Naive thymus-derived CD4-positive, alpha-beta T cell (primary cell): ENCODE measurements at regions not wholly inside any gene's neighbourhood (a gene's known extent, or its start where the extent isn't known, plus 50 kb on each side); places are given as distances from the start of the nearest gene placed in this dataset.

Experiments
- ATAC-seq: fragments of 150-1000 bp; cut with Tn5 transposase; 2 replicates; pipeline ENCODE4 v1.10.0; 2021; ENCODE audit warnings: mild to moderate bottlenecking, moderate library complexity
- CTCF ChIA-PET: fragments of 350-600 bp; sonication (Branson Sonifier 250); formaldehyde crosslinking; loops from one replicate; lab custom pipeline; 2021; ENCODE audit warnings: antibody characterized with exemption; lab: Charles Lee
- POLR2A ChIA-PET: fragments of 350-600 bp; sonication (Branson Sonifier 250); formaldehyde crosslinking; loops from one replicate; lab custom pipeline; 2021; ENCODE audit warnings: antibody characterized with exemption, inconsistent platforms; lab: Charles Lee
- DNase-seq, 9 donors: peaks; one replicate each; pipeline versions ENCODE4 v3.0.0 to v3.0.0-alpha.2; 2020 to 2022; ENCODE audit warnings: mixed read lengths in 1 of 9
- H3K27ac ChIP-seq: one replicate; pipeline ENCODE4 v1.7.0; 2013; ENCODE audit warnings: mild to moderate bottlenecking, low read depth, low read length, moderate library complexity
- H3K27me3 ChIP-seq, 2 donors: one replicate each; pipeline ENCODE4 v1.7.0; 2013; ENCODE audit warnings: low read length in 2 of 2, mild to moderate bottlenecking in 2 of 2, moderate library complexity in 2 of 2; ENCODE audit not compliant: control insufficient read depth in 2 of 2, insufficient read depth in 2 of 2
- H3K36me3 ChIP-seq, 3 experiments: 1 replicate in 2 of 3; 2 replicates in 1 of 3; pipeline ENCODE4 v1.7.0; 2013; ENCODE audit warnings: low read length in 3 of 3, mild to moderate bottlenecking in 3 of 3, moderate library complexity in 1 of 3; ENCODE audit not compliant: insufficient read depth in 3 of 3, control insufficient read depth in 2 of 3
- H3K4me1 ChIP-seq, 2 donors: one replicate each; pipeline ENCODE4 v1.7.0; 2013; ENCODE audit warnings: low read length in 2 of 2, mild to moderate bottlenecking in 2 of 2, moderate library complexity in 1 of 2; ENCODE audit not compliant: control insufficient read depth in 2 of 2, insufficient read depth in 2 of 2
- H3K4me3 ChIP-seq: 2 replicates; pipeline ENCODE4 v1.7.0; 2013; ENCODE audit warnings: mild to moderate bottlenecking, low read length
- H3K9me3 ChIP-seq, 3 experiments: 1 replicate in 2 of 3; 2 replicates in 1 of 3; pipeline ENCODE4 v1.7.0; 2013; ENCODE audit warnings: low read length in 3 of 3; ENCODE audit not compliant: control insufficient read depth in 2 of 3
- H3K27ac Mint-ChIP-seq, 9 donors: one replicate each; pipeline ENCODE4 v1.8.0; 2020 to 2022; ENCODE audit warnings: mixed read lengths in 9 of 9, mild to moderate bottlenecking in 8 of 9, moderate library complexity in 5 of 9, inconsistent platforms in 2 of 9
- H3K27me3 Mint-ChIP-seq, 5 donors: one replicate each; pipeline ENCODE4 v1.8.0; 2021 to 2022; ENCODE audit warnings: mixed read lengths in 5 of 5, mild to moderate bottlenecking in 1 of 5
- H3K36me3 Mint-ChIP-seq, 5 donors: one replicate each; pipeline ENCODE4 v1.8.0; 2020 to 2022; ENCODE audit warnings: mixed read lengths in 5 of 5, mild to moderate bottlenecking in 3 of 5, inconsistent platforms in 1 of 5
- H3K4me1 Mint-ChIP-seq, 7 donors: one replicate each; pipeline ENCODE4 v1.8.0; 2020 to 2022; ENCODE audit warnings: mixed read lengths in 7 of 7, mild to moderate bottlenecking in 3 of 7, inconsistent platforms in 1 of 7
- H3K4me3 Mint-ChIP-seq, 10 donors: one replicate each; pipeline ENCODE4 v1.8.0; 2020 to 2022; ENCODE audit warnings: mild to moderate bottlenecking in 10 of 10, mixed read lengths in 10 of 10, moderate library complexity in 6 of 10, inconsistent platforms in 2 of 10
- H3K9me3 Mint-ChIP-seq, 11 donors: one replicate each; pipeline ENCODE4 v1.8.0; 2020 to 2022; ENCODE audit warnings: mixed read lengths in 11 of 11, mild to moderate bottlenecking in 4 of 11, inconsistent platforms in 1 of 11, moderate library complexity in 1 of 11
- intact Hi-C, 2 donors: fragments of 100-400 bp; cut with micrococcal nuclease; formaldehyde crosslinking; loops; one replicate each; pipeline ENCODE4 v1.15.1; 2023

DNA sequence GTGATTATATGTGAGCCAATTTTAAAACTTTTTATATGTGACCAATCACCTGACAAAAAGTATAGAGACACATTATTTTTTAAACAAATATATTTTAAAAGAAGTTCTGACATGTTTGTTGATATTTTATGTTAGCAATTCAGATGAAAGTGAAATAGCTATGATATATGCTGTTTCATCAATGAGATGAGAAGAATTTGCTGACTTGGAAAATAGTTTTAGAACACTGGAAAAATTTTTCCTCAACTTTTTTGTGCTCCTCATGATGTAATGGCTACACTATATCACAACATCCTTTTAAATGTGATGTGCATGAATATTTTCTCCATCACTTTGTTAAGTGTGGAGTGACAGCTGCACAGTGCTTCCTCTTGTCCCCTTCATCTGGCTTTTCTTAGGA lies 434.0 kb downstream of the PLCL1 start:
- no peaks in the 10 kb centered on the region for H3K4me1 Mint-ChIP-seq
- Histone ChIP-seq H3K4me3 (no peak overlapping the region), H3K27me3 (no peaks in the 10 kb centered on the region), H3K4me1 (no peaks in the 10 kb centered on the region), H3K27ac (no peak overlapping the region), H3K9me3 (no peaks in the 10 kb centered on the region), H3K36me3 (no peaks in the 10 kb centered on the region)
- H3K27me3 Mint-ChIP-seq, result peaks cover 6 to 16% (median 10%) of the 10 kb centered on the region in 5 donors
- no peak overlapping the region for H3K27ac Mint-ChIP-seq
- H3K36me3 Mint-ChIP-seq, result peaks cover 0 to 4% (median 0%) of the 10 kb centered on the region in 5 donors
- ATAC-seq, result no peak
- H3K4me3 Mint-ChIP-seq, result no peak overlapping the region
- intact Hi-C loops, result no loop called here
- ChIA-PET CTCF (no interaction called here), POLR2A (no interaction called here)
- DNase-seq, result no peak
- H3K9me3 Mint-ChIP-seq, result no peaks in the 10 kb centered on the region

DNA sequence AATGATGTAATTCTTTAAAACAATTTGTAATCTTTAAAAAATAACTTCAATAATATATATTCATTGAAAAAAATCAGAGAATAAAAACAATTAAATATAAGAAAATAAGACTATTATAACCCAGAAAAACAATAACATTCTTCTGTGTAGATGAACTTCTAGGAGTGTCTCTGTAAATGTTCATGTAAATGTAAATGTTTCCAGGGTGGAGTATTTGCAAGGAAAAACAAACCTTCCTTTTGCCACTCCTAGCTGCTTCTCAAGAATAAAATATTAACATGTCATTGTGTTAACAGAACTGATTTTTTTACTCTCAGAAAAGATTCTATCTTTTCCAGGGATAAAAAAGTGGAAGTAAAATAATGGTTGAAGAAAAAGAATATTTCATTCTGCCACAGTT lies 431.9 kb downstream of the PLCL1 start:
- no peaks in the 10 kb centered on the region for H3K4me1 ChIP-seq
- DNase-seq (no peak), ATAC-seq (no peak)
- Mint-ChIP-seq H3K36me3 (peaks cover 0 to 4% (median 0%) of the 10 kb centered on the region in 5 donors), H3K27ac (no peak overlapping the region), H3K9me3 (no peaks in the 10 kb centered on the region), H3K4me1 (peaks cover 0 to 4% (median 0%) of the 10 kb centered on the region in 7 donors), H3K27me3 (peaks cover 9 to 20% (median 14%) of the 10 kb centered on the region in 5 donors), H3K4me3 (no peak overlapping the region)
- no peaks in the 10 kb centered on the region for H3K36me3 ChIP-seq
- H3K27ac ChIP-seq, result no peak overlapping the region
- no peak overlapping the region for H3K4me3 ChIP-seq
- H3K27me3 ChIP-seq, result no peaks in the 10 kb centered on the region
- ChIA-PET CTCF (no interaction called here), POLR2A (no interaction called here)
- intact Hi-C loops, result no loop called here
- no peaks in the 10 kb centered on the region for H3K9me3 ChIP-seq

DNA sequence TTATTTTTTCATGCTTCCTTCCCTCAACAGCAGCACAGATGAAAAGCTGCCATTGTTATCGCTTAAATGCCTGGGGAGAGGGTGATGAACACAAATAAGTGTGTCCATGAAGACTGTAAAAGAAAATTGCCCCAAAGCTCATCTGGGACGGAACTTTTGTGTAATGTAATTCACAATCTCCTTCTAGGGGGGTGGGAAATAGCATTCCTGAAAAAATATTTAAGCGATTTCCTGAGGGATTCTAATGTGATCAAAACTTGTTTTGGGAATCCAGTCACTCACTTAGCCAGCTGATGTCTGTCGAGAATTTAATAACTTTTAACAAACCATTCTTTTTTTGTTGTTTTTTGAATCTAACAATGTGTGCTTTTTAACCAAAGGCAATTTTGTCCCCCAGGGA lies 427.9 kb downstream of the PLCL1 start:
- DNase-seq (no peak), ATAC-seq (no peak)
- Histone ChIP-seq H3K4me1 (no peaks in the 10 kb centered on the region), H3K36me3 (no peaks in the 10 kb centered on the region), H3K27ac (no peak overlapping the region), H3K4me3 (no peak overlapping the region), H3K27me3 (no peaks in the 10 kb centered on the region), H3K9me3 (no peaks in the 10 kb centered on the region)
- CTCF ChIA-PET, result no interaction called here
- POLR2A ChIA-PET, result no interaction called here
- Mint-ChIP-seq H3K36me3 (peaks cover 0 to 4% (median 0%) of the 10 kb centered on the region in 5 donors), H3K27ac (no peak overlapping the region), H3K4me3 (no peak overlapping the region), H3K27me3 (peaks cover 9 to 22% (median 12%) of the 10 kb centered on the region in 5 donors), H3K9me3 (no peaks in the 10 kb centered on the region), H3K4me1 (peaks cover 0 to 10% (median 5%) of the 10 kb centered on the region in 7 donors)
- intact Hi-C loops, result no loop called here

DNA sequence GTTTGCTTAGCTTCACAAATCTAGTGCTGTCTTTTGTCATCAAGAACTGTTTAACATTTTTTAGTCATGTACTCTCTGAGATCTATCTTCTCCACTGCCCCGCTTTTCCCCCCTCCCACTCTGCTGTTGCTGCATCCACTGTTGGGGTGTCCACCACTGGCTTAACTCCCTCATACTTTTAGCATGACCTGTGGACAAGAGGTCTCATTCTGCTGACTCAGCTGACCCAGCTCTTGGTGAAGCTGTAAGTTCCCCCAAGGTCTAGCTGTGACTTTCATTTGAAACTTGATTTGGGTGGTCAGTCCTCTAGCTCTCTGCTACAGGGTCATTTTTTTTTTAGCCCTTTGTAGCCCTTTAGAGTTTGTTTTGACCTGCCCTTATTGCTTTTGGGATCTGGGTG lies 427.2 kb downstream of the PLCL1 start:
- Mint-ChIP-seq H3K4me1 (peaks cover 0 to 10% (median 5%) of the 10 kb centered on the region in 7 donors), H3K27ac (no peak overlapping the region), H3K27me3 (peaks cover 4 to 22% (median 12%) of the 10 kb centered on the region in 5 donors), H3K36me3 (peaks cover 0 to 4% (median 0%) of the 10 kb centered on the region in 5 donors), H3K9me3 (no peaks in the 10 kb centered on the region), H3K4me3 (no peak overlapping the region)
- ChIA-PET POLR2A (no interaction called here), CTCF (interaction anchor here (0.9 kb wide), 1 partner anchor 23 kb away, joined by 3 read pairs; no protein-coding TSS in a partner anchor)
- intact Hi-C loops, result no loop called here
- H3K27ac ChIP-seq, result no peak overlapping the region
- no peak for DNase-seq
- H3K27me3 ChIP-seq, result no peaks in the 10 kb centered on the region
- no peak overlapping the region for H3K4me3 ChIP-seq
- no peaks in the 10 kb centered on the region for H3K4me1 ChIP-seq
- H3K36me3 ChIP-seq, result no peaks in the 10 kb centered on the region
- ATAC-seq, result no peak
- no peaks in the 10 kb centered on the region for H3K9me3 ChIP-seq

DNA sequence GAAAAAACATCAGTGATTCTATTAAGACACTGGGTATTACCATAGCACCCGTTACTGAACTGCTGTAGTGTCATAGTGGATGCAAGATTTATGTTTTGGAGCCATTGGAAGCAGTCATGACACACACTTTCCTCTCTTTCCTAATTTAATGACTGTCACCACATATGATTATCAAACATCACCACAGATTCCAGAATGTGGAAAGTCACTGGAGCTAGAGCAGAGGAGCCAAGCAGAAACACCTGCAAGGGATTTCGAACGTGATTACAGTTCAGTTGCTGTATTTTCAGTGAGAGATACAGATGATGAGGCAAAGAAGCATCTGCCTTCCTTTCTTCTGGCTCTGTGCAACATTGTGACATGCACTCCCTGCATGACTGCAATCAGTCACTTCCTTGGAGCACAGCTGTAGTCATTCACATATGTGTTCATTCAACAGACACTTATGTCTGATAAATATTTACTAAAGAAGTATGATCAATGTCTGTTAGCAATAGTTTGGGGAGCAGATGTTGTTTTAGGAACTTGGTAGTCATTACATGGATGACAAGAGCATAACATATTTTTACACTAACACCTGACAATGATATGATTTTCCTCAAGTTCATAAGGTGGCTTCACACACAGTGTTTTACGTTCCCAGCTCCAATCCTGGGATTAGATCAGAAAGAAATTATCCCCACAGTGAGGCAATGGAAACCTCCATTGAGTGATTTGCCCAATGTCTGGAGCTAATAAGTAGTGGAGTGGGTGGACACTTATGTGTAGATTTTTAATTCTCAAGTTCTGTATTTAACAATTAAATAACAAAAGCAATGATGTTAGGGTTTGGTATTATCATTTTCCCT lies 416.6 kb downstream of the PLCL1 start:
- H3K27ac ChIP-seq, result no peak overlapping the region
- H3K36me3 ChIP-seq, result no peaks in the 10 kb centered on the region
- Mint-ChIP-seq H3K4me3 (no peak overlapping the region), H3K27me3 (peaks cover 0 to 14% (median 0%) of the 10 kb centered on the region in 5 donors), H3K9me3 (no peaks in the 10 kb centered on the region), H3K36me3 (no peaks in the 10 kb centered on the region), H3K4me1 (no peaks in the 10 kb centered on the region), H3K27ac (no peak overlapping the region)
- DNase-seq (no peak), ATAC-seq (no peak)
- no peaks in the 10 kb centered on the region for H3K4me1 ChIP-seq
- H3K4me3 ChIP-seq, result no peak overlapping the region
- ChIA-PET POLR2A (no interaction called here), CTCF (no interaction called here)
- no peaks in the 10 kb centered on the region for H3K27me3 ChIP-seq
- intact Hi-C loops, result no loop called here
- no peaks in the 10 kb centered on the region for H3K9me3 ChIP-seq

DNA sequence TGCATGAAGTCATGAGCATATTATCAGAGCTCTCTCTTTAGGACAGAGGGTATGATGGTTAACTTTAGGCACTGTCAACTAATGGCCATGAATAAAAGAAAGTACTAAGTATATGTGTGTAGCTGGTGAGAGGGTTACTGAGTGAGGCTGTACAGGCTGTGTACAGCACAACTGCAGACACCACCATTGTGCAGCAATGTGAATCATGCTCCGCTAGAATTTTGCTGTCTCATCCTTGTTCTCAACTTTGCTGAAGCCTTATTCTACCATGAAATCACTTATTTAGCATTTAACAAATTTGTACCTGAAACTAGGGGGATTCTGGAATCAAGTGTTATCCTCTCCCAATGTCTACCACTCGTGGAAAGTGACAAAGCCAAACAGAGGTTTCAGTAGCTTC lies 414.9 kb downstream of the PLCL1 start:
- Histone ChIP-seq H3K4me1 (no peaks in the 10 kb centered on the region), H3K4me3 (no peak overlapping the region), H3K27me3 (no peaks in the 10 kb centered on the region), H3K36me3 (no peaks in the 10 kb centered on the region), H3K27ac (no peak overlapping the region), H3K9me3 (no peaks in the 10 kb centered on the region)
- no peak overlapping the region for H3K4me3 Mint-ChIP-seq
- H3K9me3 Mint-ChIP-seq, result no peaks in the 10 kb centered on the region
- no peak for DNase-seq
- H3K36me3 Mint-ChIP-seq, result no peaks in the 10 kb centered on the region
- ChIA-PET POLR2A (no interaction called here), CTCF (no interaction called here)
- peaks cover 0 to 5% (median 0%) of the 10 kb centered on the region in 5 donors for H3K27me3 Mint-ChIP-seq
- intact Hi-C loops, result no loop called here
- no peak overlapping the region for H3K27ac Mint-ChIP-seq
- no peak for ATAC-seq
- no peaks in the 10 kb centered on the region for H3K4me1 Mint-ChIP-seq

DNA sequence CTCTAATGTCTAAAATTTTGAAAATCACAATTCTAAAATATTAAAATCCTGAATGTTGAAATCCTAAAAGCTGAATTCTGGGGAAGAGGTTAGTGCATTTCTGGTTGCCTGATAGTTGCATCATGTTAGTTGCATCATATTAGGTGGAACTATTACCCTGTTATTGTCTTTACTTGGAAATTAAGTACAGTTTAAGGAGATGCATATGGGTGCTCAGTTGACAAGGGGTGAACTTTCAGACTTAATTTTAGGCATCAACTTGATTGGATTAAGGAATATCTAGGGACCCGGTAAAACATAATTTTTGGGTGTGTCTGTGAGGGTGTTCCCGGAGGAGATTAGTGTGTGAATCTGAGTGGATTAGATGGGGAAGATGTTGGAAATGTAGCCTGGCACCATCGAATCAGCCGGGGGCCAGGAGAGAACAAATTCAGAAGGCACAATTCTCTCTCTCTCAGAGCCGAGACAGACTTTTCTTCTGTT lies 409.8 kb downstream of the PLCL1 start:
- Histone ChIP-seq H3K9me3 (no peaks in the 10 kb centered on the region), H3K4me3 (no peak overlapping the region), H3K36me3 (no peaks in the 10 kb centered on the region), H3K27me3 (no peaks in the 10 kb centered on the region), H3K27ac (no peak overlapping the region), H3K4me1 (no peaks in the 10 kb centered on the region)
- ATAC-seq (no peak), DNase-seq (no peak)
- H3K4me1 Mint-ChIP-seq, result no peaks in the 10 kb centered on the region
- H3K27me3 Mint-ChIP-seq, result peaks cover 0 to 15% (median 0%) of the 10 kb centered on the region in 5 donors
- no peaks in the 10 kb centered on the region for H3K36me3 Mint-ChIP-seq
- no peak overlapping the region for H3K27ac Mint-ChIP-seq
- intact Hi-C loops, result no loop called here
- H3K4me3 Mint-ChIP-seq, result no peak overlapping the region
- ChIA-PET POLR2A (interaction anchor here (0.5 kb wide), 1 partner anchor 702 kb away, joined by 5 read pairs; no protein-coding TSS in a partner anchor), CTCF (no interaction called here)
- no peaks in the 10 kb centered on the region for H3K9me3 Mint-ChIP-seq
